ENCODE measurements at regions not wholly inside any gene's neighbourhood (a gene's known extent, or its start where the extent isn't known, plus 50 kb on each side); places are given as distances from the start of the nearest gene placed in this dataset.
A peak's percentile ranks its signal among the peaks of the same experiment; 100 is the strongest.

DNA sequence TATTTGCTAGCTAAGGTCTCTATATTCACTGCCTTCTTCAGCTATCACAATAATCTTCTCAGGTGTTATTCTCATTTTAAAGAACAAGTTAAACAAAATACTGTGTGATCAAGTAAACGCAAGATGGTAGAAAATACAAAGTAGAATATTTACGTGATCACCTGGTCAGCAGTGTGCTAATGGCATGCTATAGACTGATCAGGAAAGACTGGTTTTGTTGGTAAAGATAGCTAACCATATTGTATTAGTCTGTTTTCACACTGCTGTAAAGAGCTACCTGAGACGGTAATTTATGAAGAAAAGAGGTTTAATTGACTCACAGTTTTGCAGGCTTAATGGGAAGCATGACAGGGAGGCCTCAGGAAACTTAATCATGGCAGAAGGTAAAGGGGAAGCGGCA lies 50.4 kb downstream of the ZBTB38 start:
- no peak for DNase-seq

DNA sequence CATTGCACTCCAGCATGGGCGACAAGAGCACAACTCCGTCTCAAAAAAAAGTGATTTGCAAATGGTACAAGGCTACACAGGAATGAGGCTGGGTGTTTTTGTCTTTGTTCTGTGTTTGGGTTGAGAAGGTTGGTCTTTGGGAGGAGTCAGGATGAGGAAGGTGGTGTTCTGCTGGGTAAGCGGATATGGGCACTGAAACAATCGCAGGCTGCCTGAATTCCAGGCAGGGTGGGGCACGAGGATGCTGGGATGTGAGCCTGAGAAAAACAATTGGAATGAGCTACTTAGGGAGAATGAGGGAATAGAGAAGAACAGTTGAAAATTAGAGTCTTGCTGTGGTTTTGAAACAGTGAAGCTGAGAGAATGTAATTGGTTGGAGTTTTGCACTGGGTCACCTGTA lies 51.6 kb downstream of the ZBTB38 start:
- DNase-seq, result peak; percentile 11

DNA sequence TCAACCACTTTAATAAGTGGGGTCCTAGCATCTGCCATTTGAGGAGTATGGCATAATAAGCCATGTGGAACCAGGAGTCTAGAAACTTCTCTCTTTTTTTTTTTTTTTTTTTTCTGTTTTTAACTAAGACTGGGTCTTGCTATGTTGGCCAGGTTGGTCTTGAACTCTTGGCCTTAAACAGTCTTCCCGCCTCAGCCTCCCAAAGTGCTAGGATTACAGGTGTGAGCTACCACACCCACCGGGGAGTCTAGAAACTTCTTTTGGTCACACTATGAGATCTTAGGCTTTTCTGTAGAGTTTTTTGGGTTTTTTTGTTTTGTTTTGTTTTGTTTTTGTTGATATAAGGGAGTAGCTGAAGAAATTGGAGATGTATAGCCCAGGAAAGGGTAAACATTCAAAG lies 52.9 kb downstream of the ZBTB38 start:
- no peak for DNase-seq

DNA sequence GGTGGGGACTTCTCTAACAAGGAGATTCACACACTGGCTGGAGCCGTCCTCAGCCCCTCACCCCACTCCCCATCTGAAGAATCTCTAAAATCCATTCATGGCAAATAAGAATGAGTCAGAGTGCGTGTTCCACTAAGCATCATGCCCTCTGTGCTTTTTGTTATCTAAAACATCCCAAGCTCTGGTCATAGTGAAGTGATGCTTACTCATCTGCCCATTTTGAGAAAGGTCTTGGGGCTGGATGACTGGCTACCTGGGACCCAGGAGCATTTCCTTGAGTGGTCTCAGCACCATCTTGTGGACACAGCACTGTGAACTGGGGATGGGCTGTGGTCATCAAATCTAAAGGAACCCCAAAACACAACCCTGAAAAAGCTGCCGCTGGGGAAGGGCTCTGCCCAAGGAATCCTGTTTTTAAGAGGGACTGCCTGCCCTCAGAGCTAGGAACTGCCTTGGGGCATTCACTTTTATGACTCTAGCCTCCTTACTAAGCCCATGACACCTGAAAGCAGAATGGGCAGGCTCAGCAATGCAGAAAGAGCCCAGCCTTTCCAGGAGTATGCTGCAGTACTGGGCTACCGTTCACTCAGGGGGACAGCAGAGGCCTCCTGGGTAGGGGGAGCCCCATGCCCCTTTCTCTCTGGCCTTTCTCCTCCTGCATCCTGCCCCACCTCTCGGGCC lies 53.5 kb downstream of the ZBTB38 start:
- peak; percentile 47 for DNase-seq

DNA sequence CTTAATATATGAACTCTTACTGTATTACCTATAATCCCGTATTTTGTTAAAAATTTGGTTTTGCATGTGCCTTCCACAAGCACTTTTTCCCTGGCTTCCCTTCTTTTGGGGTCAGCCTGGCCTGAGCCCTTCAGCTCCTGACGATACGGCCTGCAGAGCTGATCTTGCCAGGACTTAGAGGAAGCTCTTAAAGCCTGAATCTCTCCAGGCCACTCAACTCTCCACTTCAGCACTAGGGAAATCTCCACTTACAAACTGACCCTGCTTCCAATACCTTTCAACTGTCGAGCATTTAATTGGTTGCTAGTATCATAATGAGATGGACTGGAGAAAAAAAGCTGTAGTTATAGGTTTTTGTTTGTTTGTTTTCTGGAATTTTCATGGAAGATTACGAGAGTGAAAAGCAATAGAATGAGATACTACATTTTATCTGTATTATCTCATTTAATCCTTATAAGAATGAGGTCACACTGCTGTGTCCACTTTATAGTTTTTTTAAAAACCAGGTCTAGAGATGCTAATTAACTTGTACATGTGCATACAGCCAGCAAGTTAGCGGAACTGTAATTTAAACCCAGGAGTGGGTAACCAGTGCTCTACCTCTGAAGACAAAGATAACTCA lies 54.8 kb downstream of the ZBTB38 start:
- peak; percentile 19 for DNase-seq

DNA sequence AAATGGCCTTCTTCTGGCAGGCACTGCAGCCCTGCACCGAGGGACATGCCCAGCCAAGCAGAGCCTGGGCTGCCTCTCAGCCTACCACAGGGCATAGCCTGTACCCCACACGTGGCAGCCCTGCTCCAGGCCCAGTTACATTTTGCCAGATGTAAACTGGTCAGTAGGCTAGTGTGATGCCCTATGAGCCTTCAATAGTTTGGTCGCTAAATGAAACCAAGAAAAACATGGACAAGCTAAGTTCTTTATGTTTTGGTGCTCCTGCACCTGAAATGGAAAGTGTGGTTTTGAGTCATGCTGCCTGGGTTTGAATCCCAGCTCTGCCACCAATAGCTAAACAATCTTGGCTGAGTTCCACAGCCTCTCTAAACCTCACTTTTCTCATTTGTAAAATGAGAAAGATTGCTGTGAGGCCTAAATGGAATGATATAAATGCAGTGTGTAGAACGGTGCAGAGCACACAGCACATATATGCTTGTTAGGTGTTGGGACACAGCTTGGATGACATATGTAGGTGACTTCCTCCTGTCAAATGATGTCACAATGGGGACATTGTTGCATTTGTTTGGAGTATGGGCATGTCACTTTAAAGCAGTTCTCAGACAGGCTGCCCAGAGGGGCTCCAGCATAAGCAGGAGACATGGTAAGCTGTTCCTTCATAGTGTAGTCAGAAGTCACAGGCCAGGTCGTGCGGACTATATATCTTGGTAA lies 57.4 kb downstream of the ZBTB38 start:
- DNase-seq, result peak; percentile 49

DNA sequence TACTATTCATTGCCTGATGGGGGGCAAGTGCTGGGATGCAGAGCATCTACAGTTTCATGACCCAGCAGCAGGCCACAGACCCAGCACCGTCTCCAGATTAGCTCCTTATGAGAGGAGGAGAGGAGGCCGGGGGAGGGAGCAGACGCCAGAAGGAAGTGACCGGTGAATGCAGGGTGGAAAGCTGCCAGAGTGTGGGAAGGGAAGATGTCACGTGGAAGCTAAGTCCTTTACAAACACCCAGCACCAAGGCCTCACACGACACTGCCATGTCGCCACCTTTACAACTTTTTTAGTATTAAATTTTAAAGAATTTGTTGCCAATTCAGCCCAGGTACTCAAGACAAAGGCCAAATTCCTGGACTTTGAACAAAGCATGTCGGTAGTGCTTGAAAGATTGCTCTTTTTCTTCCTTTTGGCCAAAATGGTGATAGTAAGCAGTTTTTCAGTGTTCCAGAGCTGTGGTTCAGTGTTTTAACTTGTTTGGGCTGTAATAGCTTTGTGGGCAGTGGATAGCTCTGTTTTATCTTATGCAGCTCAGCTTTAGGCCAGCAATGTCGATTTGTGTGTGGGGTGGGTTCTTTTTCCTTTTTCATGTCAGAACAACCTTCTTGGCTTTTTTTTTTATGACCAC lies 58.2 kb downstream of the ZBTB38 start:
- peak; percentile 33 for DNase-seq

DNA sequence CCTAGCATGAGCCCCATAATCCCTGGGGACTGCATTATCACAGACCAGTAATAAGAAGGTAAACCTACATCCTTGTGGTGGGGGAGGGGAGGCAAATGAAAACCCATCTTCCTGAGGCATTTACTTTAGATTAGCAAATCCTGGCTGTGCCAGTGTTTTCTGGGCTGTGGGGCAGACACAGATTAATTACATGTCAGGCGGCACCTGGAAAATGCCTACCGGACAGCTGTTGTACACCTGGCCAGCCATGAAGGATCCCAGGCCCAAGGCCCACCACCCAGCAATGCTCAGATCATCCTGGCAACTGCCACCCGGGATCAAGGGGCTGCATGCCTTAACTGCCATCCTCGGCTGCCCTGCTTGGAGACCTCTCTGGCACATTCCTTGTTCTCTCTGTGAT lies 59.1 kb upstream of the RASA2 start:
- DNase-seq, result no peak

DNA sequence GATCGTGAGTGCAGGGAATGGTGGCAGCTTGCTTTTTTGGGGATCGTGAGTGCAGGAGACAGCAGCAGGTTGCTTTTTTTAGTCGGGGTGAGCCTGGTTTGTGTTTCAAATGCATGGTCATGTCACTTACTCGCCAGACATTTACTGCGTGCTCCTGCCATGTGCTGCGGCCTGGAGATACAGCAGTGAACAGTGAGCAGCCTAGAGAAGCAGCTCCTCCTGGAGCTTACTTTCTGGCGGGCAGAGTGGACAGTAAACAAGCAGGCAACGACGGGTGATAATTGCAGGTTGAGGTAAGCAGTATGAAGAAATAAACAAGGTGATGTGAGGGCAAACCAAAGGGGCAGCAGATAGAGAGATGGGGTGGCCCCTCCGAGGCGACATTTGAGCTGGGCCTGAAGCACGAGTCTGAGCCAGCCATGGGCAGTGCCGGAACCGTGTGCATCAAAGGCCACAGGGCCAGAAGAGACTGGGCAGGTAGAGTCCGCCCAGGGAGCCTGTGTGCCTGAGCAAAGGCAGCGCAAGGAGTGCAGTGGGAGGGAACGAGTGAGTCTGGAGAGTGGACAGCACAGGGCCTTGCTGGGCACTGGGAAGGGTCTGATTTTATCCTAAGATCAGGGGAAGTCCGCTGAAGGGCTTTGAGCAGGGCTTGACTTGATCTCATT lies 57.3 kb upstream of the RASA2 start:
- peak; percentile 38 for DNase-seq

DNA sequence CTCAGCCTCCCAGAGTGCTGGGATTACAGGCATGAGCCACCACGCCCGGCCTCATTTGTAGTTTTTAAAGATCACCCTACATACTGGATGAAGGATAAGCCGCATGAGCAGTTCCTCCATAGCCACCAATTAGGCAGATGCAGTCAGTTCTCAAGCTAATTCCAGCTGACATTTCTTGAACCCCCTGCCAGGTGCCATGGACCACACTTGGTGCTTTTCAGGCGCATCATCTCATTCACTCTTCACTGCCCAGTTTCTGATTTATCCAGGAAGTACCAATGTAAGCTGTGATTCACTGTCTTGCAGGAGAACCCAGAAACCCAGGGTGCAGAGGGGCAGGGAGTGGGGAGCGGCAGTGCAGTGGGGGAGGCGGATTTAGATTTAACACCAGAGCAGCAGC lies 56.5 kb upstream of the RASA2 start:
- no peak for DNase-seq

DNA sequence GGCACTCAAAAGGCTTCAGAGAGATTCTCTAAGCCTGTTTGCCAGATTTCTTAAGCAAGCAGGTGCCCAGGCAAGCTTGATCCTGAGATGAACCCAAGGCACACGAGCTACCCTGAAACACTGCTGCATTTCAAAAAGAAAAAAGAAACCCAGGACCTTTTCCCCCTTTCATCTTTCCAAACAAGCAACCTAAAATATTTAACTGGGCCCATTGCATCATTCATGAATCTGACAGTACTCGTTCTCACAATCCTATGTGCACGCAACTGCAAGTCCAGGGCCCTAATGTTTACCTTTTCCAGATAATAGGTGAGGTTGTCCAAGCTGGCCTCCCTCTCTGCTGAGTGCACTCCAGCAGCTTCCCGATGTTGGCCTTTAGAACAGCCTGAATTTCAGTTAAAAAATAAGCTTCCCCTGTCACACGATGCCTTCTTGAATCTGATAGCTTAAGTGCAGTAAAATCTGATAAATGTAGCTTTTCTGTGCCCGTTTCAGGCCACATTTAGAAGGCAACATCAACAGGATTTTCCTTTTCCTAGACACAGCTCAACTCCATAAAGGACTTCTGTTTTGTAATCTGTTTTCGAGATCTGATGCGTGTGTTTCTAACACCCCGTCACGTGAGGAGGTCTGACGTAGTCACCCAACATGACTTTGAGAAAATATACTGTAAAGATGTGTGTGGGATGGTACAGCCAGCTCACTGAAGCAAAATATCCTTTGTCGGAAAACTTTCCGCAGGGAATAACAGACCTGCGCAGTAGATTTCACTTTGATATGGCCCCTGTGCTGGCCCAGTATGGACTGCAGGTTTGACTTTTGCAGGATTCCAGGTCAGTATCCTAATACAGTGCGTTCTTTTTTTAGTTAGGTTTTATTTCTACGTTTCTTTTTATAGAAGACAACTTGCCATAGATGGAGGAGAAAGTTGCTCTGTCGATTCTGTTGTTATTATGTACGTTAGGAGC lies 55.1 kb upstream of the RASA2 start:
- peak; percentile 17 for DNase-seq

DNA sequence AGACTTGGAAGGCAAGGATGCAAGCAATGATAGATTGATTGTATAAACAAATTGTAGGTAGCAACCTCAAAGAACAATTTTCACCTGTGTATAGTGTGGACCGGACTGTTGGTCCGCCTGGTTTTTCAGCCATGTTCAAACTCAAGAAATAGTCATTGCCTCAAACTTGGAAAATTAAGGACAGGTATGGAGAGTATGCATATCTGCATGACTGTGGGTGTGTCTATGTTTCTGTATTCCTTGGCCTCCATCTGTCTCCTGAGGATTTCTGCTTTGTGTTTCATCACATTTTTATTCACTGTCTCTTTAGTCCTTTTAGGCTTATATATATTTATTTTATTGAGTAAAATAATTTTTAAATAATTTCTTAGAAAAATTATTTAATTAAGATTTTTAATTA lies 53.9 kb upstream of the RASA2 start:
- no peak for DNase-seq

DNA sequence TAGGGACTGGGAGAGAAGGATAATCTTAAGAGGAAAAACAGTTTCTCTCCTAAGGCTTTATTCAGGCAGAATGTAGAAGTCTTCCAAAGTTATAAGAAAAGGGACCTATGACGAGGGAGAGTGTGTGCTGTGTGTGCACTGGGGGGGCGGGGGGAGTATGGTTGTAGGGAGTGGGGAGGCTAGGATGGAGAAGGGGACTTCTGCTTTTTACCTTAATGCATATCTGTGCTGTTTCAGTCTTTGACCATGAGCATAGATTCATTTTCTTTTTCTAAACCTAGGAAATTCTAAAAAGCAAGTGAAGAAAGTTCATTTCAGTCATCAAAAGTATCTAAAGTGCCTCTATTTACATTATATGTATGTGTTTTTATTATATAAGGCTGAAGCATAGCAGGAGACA lies 52.6 kb upstream of the RASA2 start:
- peak; percentile 4 for DNase-seq

DNA sequence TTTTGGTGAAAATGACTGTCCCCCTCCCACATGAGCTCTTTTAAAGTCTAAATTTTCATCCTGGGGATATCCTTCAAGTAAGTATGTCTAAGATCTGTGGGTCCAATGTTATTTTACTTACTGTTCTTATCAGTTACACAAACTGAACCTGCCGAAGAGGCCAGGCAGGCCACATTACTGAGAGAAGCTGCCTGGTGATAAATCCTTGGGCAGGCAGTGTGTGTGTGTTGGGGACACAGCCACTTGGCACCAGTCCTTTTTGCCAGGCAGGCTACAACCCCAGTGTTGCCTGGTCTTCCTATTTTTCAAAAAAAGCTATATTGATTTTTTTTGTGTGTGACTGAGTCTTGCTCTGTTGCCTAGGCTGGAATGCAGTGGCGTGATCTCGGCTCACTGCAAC lies 50.6 kb upstream of the RASA2 start:
- DNase-seq, result peak; percentile 28
